Neural crest cell (in vitro differentiated cells): ENCODE measurements at regions not wholly inside any gene's neighbourhood (a gene's known extent, or its start where the extent isn't known, plus 50 kb on each side); places are given as distances from the start of the nearest gene placed in this dataset.

Experiments
- DNase-seq: peaks from one replicate; pipeline ENCODE4 v3.0.0; 2021; ENCODE audit warnings: low read depth, mixed read lengths, low spot score
- H3K27ac Mint-ChIP-seq: one replicate; pipeline ENCODE4 v1.8.0; 2021; ENCODE audit warnings: mild to moderate bottlenecking, mixed read lengths; ENCODE audit not compliant: unreplicated experiment
- H3K27me3 Mint-ChIP-seq: 2 replicates; pipeline ENCODE4 v1.8.0; 2021; ENCODE audit warnings: low read depth, mild to moderate bottlenecking, mixed read lengths
- H3K36me3 Mint-ChIP-seq: 2 replicates; pipeline ENCODE4 v1.8.0; 2021; ENCODE audit warnings: low read depth, mild to moderate bottlenecking, mixed read lengths
- H3K4me1 Mint-ChIP-seq: 2 replicates; pipeline ENCODE4 v1.8.0; 2021; ENCODE audit warnings: mixed read lengths
- H3K4me3 Mint-ChIP-seq: one replicate; pipeline ENCODE4 v1.8.0; 2021; ENCODE audit warnings: mild to moderate bottlenecking, mixed read lengths
- H3K9me3 Mint-ChIP-seq: 2 replicates; pipeline ENCODE4 v1.8.0; 2021; ENCODE audit warnings: mixed read lengths
- TF ChIP-seq, protein P1 (sequence below): fragments of 200-600 bp; sonication (generic); conservative IDR thresholded peaks from 2 replicates; pipeline ENCODE4 v1.5.0; 2021; ENCODE audit warnings: antibody characterized with exemption, mild to moderate bottlenecking

DNA sequence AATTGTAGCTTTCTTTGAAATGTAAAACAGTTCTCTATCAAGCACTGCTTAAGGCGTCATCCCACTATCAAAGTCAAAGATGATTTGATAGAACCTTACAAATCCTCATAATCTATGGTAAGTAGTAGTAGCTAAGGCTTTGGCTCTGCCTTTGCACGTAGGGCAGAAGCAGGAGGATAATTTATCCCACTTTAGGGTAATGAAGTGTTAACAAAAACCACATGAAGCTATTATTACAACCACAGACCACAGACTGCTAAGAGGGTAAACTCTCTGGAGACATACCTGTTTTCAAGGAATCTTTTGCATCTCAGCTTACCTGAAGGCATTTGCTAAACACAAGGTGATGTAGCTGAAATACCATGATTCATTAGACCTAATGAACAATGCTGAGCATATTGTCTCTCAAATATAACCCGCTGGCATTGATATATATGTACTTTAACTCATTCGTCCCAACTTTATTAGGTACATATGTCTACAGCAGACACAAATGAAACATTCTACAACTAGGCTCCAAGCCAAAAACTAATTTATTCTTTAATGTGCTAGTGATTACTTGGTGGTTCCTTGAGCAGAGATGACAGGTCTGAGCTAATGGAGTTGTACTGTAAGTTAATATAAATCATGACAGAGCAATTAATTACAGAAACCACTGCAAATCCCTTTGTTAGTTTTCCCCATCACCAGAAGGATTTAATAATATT is 368.8 kb downstream of the ETNK1 start:
- TF ChIP-seq, protein P1, sequence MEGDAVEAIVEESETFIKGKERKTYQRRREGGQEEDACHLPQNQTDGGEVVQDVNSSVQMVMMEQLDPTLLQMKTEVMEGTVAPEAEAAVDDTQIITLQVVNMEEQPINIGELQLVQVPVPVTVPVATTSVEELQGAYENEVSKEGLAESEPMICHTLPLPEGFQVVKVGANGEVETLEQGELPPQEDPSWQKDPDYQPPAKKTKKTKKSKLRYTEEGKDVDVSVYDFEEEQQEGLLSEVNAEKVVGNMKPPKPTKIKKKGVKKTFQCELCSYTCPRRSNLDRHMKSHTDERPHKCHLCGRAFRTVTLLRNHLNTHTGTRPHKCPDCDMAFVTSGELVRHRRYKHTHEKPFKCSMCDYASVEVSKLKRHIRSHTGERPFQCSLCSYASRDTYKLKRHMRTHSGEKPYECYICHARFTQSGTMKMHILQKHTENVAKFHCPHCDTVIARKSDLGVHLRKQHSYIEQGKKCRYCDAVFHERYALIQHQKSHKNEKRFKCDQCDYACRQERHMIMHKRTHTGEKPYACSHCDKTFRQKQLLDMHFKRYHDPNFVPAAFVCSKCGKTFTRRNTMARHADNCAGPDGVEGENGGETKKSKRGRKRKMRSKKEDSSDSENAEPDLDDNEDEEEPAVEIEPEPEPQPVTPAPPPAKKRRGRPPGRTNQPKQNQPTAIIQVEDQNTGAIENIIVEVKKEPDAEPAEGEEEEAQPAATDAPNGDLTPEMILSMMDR, result no peak
- no peak overlapping the region for H3K4me3 Mint-ChIP-seq
- no peak for DNase-seq
- H3K36me3 Mint-ChIP-seq, result no peaks in the 10 kb centered on the region
- no peaks in the 10 kb centered on the region for H3K9me3 Mint-ChIP-seq
- no peaks in the 10 kb centered on the region for H3K27me3 Mint-ChIP-seq
- peaks cover 48% of the 10 kb centered on the region for H3K4me1 Mint-ChIP-seq
- no peak overlapping the region for H3K27ac Mint-ChIP-seq

DNA sequence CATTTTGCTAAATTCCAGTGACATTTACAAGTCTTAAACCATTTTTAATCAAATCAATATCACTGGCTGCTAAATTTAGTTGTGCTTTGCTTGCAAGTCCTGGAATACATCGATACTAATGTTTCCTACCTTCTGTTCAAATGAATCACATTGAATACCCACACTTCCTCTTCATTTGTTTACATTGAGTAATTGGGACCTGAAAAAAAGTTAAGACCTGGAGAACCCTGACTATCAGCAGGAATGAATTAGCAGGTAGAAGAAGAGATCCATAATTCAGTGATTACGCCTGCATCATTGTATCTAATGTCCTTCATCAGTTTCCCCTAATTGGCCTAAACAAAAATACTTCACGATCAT is 369.3 kb downstream of the ETNK1 start:
- no peaks in the 10 kb centered on the region for H3K36me3 Mint-ChIP-seq
- no peak overlapping the region for H3K27ac Mint-ChIP-seq
- no peaks in the 10 kb centered on the region for H3K27me3 Mint-ChIP-seq
- TF ChIP-seq, protein P1, result no peak
- H3K9me3 Mint-ChIP-seq, result no peaks in the 10 kb centered on the region
- H3K4me1 Mint-ChIP-seq, result peaks cover 45% of the 10 kb centered on the region
- no peak for DNase-seq
- no peak overlapping the region for H3K4me3 Mint-ChIP-seq

DNA sequence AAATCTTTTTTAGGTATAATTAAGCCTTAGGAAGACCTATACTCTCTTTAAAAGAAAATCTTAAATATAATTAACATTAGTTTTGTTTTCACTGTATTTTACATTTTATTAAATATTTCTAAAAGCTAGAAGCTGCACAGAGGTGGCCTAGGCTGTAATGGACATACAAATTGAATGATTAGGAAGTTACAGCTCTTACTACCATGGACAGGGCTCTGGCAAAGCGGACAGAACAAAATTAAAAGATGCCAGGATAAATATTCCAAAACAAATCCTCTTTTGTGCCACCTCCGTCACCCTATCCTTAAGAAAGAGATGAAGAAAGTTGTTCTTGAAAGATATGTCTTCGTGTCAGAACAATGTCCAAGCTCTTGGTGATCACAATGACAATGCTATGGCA is 376.5 kb downstream of the ETNK1 start:
- DNase-seq, result no peak
- peaks cover 4% of the 10 kb centered on the region for H3K36me3 Mint-ChIP-seq
- TF ChIP-seq, protein P1, result no peak
- H3K27ac Mint-ChIP-seq, result no peak overlapping the region
- H3K4me1 Mint-ChIP-seq, result peaks cover 32% of the 10 kb centered on the region
- H3K27me3 Mint-ChIP-seq, result no peaks in the 10 kb centered on the region
- peaks cover 2% of the 10 kb centered on the region for H3K9me3 Mint-ChIP-seq
- H3K4me3 Mint-ChIP-seq, result no peak overlapping the region

DNA sequence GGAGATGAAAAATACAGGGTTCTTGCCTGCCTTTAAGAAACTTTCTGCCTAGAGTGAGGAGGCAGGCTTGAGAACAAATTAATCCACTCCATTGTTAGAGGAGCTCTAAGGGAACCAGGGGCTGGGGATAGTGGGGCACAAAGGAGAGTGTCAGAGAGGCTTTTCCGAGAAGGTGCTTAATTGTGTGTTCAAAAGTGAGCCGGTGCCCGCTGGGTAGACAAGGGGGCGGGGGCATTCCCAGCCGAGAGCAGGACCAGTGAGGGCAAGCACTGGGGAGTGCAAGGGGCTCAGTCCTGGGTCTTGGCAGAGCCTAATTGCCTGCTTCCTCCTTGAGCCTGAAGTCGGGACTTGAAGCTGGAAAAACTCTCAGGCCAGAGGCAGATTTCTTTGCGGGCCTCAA is 377.4 kb downstream of the ETNK1 start:
- TF ChIP-seq, protein P1, result no peak
- no peak overlapping the region for H3K27ac Mint-ChIP-seq
- peaks cover 38% of the 10 kb centered on the region for H3K4me1 Mint-ChIP-seq
- no peak for DNase-seq
- H3K9me3 Mint-ChIP-seq, result peaks cover 2% of the 10 kb centered on the region
- H3K27me3 Mint-ChIP-seq, result no peaks in the 10 kb centered on the region
- peak overlapping the region; percentile 42 for H3K4me3 Mint-ChIP-seq
- peaks cover 4% of the 10 kb centered on the region for H3K36me3 Mint-ChIP-seq

DNA sequence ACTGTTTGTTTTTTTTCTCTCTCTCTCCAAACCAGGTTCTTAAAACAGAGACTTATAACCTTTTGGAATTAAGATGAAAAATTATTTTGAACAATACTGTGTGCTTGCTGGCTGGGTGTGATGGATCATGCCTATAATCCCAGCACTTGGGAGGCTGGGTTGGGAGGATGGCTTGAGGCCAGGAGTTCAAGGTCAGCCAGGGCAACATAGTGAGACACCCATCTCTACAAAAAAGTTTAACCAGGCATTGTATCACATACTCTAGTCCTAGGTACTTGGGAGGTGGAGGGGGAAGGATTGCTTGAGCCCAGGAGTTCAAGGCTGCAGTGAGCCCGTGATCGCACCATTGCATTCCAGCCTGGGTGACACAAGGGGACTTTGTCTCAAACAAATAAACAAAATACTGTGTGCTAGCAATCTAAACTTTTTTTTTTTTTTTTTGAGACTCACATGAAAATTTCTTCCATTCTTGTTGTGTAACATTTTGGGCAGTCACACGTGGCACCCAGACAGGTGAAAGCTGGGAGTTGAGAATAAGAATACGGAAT is 379.6 kb downstream of the ETNK1 start:
- Mint-ChIP-seq H3K4me3 (no peak overlapping the region), H3K27me3 (peaks cover 3% of the 10 kb centered on the region), H3K27ac (no peak overlapping the region), H3K36me3 (peaks cover 4% of the 10 kb centered on the region), H3K9me3 (peaks cover 2% of the 10 kb centered on the region), H3K4me1 (peaks cover 44% of the 10 kb centered on the region)
- TF ChIP-seq, protein P1, result no peak
- DNase-seq, result no peak
